NCI-H1048 (cell line): ENCODE measurements at regions not wholly inside any gene's neighbourhood (a gene's known extent, or its start where the extent isn't known, plus 50 kb on each side); places are given as distances from the start of the nearest gene placed in this dataset.

Source experiments
- DNase-seq: peaks from one replicate; lab custom pipeline; 2025; lab: John Stamatoyannopoulos, UW

- no peak for DNase-seq
These were observed 92.2 kb downstream of the TEX51 start for GRCh38 chr2:126990605-126991532.

- no peak for DNase-seq
These were observed 95.7 kb downstream of the TEX51 start for GRCh38 chr2:126994340-126994777.

GRCh38 chr2:126995621-126996377 lies 97.1 kb downstream of the TEX51 start:
- no peak for DNase-seq

DNA sequence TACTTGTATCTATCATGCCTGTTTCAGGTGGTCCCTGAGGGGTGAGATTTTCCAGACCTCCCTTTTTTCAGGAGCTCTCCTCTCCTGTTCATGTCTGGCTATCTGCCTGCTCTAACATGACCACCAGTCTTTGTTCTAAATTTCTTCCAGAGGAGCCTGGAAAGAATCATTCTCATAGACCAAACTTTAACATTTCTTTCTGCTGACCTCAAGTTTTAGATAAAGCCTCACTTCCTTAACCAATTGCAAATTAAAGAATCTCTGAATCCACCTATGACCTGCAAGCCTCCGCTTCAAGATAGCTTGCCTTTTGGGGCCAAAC lies 97.6 kb downstream of the TEX51 start:
- no peak for DNase-seq
